Astrocyte of the cerebellum (primary cell): ENCODE measurements at regions not wholly inside any gene's neighbourhood (a gene's known extent, or its start where the extent isn't known, plus 50 kb on each side); places are given as distances from the start of the nearest gene placed in this dataset.

Source experiments
- DNase-seq: peaks from one replicate; pipeline ENCODE4 v3.0.0-alpha.2; 2011; ENCODE audit warnings: low read depth
- H3K4me3 ChIP-seq: 2 replicates; pipeline ENCODE4 v1.5.1; 2011; ENCODE audit warnings: mild to moderate bottlenecking, low read depth, low read length, moderate library complexity
- CTCF ChIP-seq: IDR thresholded peaks from 2 replicates; pipeline ENCODE4 v1.5.1; 2012; ENCODE audit warnings: low read length, low read depth, moderate library complexity, mild to moderate bottlenecking; ENCODE audit errors: missing control alignments
- in situ Hi-C: cut with HindIII; loops from 2 replicates; pipeline ENCODE4 v1.10.0; 2017; ENCODE audit warnings: low sequenced_read_pairs

- DNase-seq = no peak
- H3K4me3 ChIP-seq = no peak overlapping the region
- TF ChIP-seq CTCF = no peak
- in situ Hi-C loops = no loop called here
Observed at GRCh38 chr14:61176686-61177085, 104.5 kb downstream of the TMEM30B start.

GRCh38 chr14:61174987-61175386 is 106.2 kb downstream of the TMEM30B start:
- no peak overlapping the region for H3K4me3 ChIP-seq
- no peak for TF ChIP-seq CTCF
- DNase-seq = no peak
- in situ Hi-C loops = no loop called here

GRCh38 chr14:61174441-61174891 is 106.7 kb downstream of the TMEM30B start:
- no peak for DNase-seq
- H3K4me3 ChIP-seq = no peak overlapping the region
- no peak for TF ChIP-seq CTCF
- in situ Hi-C loops = no loop called here

- in situ Hi-C loops = no loop called here
- TF ChIP-seq CTCF = no peak
- no peak for DNase-seq
- H3K4me3 ChIP-seq = no peak overlapping the region
Observed at GRCh38 chr14:61171727-61172126, 109.4 kb downstream of the TMEM30B start.

- H3K4me3 ChIP-seq = no peak overlapping the region
- in situ Hi-C loops = no loop called here
- no peak for TF ChIP-seq CTCF
- no peak for DNase-seq
Observed at GRCh38 chr14:61168141-61168540, 113.0 kb downstream of the TMEM30B start.

GRCh38 chr14:61167642-61168041 is 113.5 kb downstream of the TMEM30B start:
- TF ChIP-seq CTCF = no peak
- H3K4me3 ChIP-seq = no peak overlapping the region
- in situ Hi-C loops = no loop called here
- DNase-seq = no peak

- no peak for TF ChIP-seq CTCF
- in situ Hi-C loops = no loop called here
- DNase-seq = no peak
- no peak overlapping the region for H3K4me3 ChIP-seq
Observed at GRCh38 chr14:61160798-61161197, 120.3 kb downstream of the TMEM30B start.
